ENCODE measurements at regions not wholly inside any gene's neighbourhood (a gene's known extent, or its start where the extent isn't known, plus 50 kb on each side); places are given as distances from the start of the nearest gene placed in this dataset.

DNA sequence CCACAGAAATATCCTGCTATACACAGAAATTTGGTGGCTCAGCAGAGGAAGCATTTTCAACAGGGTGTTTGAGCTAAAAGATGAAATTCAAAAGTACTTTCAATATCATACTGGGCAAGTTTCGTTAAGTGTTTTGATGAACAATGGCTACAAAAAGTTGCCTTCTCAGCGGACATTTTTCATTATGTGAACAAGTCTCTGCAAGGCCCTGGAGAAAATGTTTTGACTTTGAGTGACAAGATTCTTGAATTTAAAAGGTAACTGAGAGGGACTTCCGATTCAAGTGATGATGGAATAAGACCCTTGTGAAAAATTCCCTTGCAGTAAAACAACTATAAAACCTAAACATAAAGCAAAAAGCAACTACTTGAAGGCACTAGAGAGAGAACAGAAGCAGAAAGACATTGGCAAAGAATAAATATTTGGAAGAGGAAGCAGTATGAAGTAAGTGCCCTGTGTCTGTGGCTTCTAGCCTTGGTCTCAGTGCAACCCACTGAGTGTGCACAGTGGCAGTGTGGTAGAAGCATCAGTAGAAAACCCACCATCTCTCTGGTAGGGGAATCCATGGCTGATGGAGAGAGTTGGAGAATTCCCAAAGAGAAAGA lies 62.5 kb upstream of the NAMPT start:
- TF ChIP-seq ZFP3 (CRISPR knock-in tag; IDR thresholded peaks at IDR 0.05) (no peak), TCF4 (CRISPR knock-in tag; IDR thresholded peaks at IDR 0.05; ENCODE audit: borderline replicate concordance) (no peak), RARB (CRISPR knock-in tag; IDR thresholded peaks at IDR 0.05) (no peak), ZNF8 (CRISPR knock-in tag; IDR thresholded peaks at IDR 0.05) (no peak), SNAI2 (CRISPR knock-in tag; IDR thresholded peaks at IDR 0.05) (no peak), ARNTL (CRISPR knock-in tag; IDR thresholded peaks at IDR 0.05; ENCODE audit: borderline replicate concordance, low read depth) (no peak)
- TF ChIP-seq, protein P1, sequence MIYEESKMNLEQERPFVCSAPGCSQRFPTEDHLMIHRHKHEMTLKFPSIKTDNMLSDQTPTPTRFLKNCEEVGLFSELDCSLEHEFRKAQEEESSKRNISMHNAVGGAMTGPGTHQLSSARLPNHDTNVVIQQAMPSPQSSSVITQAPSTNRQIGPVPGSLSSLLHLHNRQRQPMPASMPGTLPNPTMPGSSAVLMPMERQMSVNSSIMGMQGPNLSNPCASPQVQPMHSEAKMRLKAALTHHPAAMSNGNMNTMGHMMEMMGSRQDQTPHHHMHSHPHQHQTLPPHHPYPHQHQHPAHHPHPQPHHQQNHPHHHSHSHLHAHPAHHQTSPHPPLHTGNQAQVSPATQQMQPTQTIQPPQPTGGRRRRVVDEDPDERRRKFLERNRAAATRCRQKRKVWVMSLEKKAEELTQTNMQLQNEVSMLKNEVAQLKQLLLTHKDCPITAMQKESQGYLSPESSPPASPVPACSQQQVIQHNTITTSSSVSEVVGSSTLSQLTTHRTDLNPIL (CRISPR knock-in tag; IDR thresholded peaks at IDR 0.05; ENCODE audit: low read depth), result no peak
- TF ChIP-seq, protein P2, sequence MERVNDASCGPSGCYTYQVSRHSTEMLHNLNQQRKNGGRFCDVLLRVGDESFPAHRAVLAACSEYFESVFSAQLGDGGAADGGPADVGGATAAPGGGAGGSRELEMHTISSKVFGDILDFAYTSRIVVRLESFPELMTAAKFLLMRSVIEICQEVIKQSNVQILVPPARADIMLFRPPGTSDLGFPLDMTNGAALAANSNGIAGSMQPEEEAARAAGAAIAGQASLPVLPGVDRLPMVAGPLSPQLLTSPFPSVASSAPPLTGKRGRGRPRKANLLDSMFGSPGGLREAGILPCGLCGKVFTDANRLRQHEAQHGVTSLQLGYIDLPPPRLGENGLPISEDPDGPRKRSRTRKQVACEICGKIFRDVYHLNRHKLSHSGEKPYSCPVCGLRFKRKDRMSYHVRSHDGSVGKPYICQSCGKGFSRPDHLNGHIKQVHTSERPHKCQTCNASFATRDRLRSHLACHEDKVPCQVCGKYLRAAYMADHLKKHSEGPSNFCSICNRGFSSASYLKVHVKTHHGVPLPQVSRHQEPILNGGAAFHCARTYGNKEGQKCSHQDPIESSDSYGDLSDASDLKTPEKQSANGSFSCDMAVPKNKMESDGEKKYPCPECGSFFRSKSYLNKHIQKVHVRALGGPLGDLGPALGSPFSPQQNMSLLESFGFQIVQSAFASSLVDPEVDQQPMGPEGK (CRISPR knock-in tag; IDR thresholded peaks at IDR 0.05; ENCODE audit: borderline replicate concordance), result no peak

All from SK-N-SH treated with all-trans-retinoic acid at 6 μM for 48 hours (cell line).